HG03039 (cell line): ENCODE measurements at regions not wholly inside any gene's neighbourhood (a gene's known extent, or its start where the extent isn't known, plus 50 kb on each side); places are given as distances from the start of the nearest gene placed in this dataset.
"Not testable (repeated sequence)": the region's sequence is repeated elsewhere in the genome, so short reads cannot be mapped to it uniquely, and the experiment has no call there.

ENCODE experiments used
- ATAC-seq: cut with Tn5 transposase; IDR thresholded peaks from one replicate; pipeline ENCODE4 v1.9.1; 2021; ENCODE audit warnings: mild to moderate bottlenecking, moderate library complexity; ENCODE audit not compliant: unreplicated experiment

DNA sequence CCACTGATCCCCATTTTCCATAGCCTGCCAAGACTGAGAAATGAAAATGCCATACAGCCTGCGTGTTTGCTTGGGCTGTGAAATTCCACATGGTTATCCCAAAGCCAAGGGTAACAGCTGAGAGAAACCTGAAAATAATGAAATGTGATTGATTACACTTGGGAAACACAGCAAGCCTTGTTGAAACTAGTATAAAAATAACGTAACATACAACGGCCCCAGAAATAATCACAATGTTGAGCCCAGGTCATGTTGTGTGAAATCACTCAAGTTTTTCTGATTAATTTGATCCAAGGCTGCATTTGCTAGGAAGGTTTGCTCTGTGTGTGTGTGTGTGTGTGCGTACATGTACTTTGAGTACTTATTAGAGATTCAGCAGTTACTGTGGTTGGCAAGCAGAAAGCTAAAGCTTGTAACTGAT lies 269.0 kb downstream of the OXSM start:
- no peak for ATAC-seq

DNA sequence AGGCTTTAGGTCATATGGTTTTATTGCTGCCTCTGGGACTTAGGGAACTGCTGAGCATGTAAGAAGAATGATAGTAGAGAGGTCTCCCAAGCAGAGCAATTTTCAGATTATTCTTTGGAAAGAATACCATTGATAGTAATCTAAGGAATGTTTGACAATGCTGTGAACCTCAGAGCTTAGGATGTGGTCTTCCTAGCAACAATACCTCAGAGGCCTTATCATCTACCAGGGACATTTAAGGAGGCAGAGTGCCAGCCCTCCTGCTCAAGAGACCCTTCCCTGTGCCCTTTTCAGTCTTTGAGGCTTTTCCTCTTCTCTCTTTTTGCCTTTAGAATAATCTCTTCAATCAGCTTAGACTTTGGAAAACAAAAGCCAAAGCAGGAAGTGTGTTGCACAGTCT lies 272.1 kb downstream of the OXSM start:
- no peak for ATAC-seq

DNA sequence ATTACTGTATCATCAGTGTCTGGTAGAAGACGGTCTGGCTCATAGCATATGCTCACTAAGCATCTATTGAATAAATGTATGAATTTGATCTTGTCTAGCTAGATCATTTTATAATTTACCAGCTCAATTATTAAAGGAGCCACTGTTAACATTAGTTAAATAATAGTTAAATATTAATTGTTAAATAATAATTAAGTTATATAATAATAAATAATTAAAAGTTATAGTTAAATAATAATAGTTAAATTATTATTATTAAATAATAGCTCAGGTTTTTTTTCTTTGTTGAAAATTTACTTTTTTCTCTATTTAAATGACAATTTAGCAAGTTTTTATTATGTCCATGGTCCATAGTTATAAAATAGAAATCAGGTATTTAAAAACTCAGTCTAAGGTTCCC lies 274.4 kb downstream of the OXSM start:
- ATAC-seq = no peak

DNA sequence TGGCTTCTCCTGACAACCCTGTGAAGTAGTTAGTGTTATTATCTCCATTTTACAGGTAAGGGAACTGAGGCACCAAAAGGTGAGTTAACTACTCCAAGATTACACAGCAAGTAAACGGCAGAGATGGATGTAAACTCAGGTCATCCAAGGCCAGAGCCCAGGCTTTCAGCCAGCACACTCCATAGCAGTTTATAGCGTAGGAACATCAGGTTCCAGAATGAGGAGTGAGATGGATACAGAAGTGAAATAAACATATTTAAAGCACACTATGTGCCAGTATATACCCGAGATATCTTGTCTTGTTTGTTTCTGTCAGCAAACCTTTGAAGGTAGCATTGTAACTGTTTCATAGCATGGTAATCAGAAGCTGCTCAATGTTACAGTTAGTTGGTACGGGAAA lies 279.0 kb downstream of the OXSM start:
- no peak for ATAC-seq

DNA sequence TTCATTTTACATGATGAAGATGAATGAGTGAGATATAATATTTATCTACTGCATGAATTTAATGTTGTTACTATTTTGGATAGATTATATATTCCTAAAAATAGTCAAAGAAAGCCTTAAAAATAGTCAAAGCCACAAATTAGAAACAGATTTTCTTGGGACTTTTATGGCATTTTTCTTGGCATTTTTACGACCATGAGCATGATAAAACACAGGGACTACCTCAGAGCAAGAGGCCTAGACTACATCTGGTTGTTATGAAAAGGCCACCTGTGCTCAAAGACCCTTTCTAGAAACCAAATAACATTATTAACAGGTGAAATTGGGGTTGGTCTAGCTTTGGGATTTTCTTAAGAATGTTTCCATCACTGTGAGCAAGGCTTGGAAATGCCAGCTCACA lies 281.0 kb downstream of the OXSM start:
- ATAC-seq = no peak

DNA sequence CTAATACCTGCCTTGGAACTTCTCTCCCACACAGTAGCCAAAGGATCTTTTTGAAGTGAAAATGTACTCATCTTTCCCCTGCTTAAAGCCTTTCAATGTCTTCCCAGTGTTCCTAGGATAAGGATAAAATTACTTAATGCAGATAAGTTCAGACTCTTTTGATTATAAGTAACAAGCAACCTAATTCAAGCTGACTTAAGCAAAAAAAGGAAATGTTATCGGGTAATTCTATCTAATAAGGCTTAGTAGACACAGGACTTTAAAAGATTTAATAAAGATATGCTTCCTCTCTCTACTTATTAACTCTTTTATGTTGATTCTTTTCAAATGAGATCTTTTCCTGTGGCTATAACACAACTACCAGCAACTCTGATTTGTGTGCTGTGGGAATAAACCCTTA lies 284.2 kb downstream of the OXSM start:
- ATAC-seq = no peak

DNA sequence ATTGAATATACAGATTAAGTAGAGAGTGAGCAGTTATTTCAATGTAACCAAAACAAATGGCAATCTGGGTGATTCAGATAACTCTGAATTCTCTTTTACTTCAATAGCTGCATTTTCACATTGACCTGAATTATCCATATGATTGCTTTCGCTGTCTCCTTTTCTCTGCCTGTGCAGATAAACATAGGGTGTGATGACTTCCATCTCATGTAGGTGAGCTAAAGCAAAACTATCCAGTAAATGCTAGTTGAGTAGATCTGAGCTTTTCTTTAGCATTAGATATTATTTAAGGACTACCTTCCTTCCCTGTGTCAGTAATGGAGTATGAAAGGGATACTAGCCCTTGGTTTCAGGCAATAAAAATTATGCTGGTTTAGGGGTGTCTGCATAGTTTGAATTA lies 288.6 kb downstream of the OXSM start:
- no peak for ATAC-seq

DNA sequence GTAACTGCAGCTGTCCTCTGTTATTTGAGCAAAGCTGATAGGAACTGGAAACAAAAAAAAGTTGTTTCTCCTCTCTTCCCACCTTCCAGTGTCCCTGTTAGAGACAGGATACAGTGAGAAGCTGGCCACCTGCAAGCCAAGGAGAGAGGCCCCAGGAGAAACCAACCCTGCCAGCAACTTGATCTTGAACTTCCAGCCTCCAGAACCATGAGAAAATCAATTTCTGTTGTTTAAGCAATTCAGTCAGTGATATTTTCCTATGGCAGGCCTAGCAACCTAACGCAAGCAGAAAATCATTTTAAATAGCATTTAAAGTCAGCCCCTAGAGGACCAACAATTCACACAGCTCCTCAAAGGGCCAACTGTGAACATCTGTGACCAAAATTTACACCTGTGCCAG lies 291.3 kb downstream of the OXSM start:
- ATAC-seq = no peak

DNA sequence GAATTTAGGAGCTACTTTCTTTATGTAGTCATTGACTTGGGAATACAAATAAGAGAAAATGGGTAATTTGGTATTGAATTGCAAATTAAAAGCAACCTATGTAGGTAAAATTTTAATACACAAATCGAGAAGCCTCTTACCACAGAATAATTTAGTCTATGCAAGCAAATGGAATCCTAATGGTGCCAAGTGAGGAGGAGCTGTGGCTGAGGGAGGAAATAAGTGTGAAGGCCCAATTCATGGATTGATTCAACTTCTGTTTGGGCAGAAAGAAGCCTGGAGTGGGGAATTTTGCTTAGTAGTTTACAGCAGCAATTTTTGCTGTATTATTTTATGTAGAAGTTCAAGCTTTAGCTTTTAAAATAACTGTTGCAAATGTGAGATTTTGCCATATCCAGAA lies 291.9 kb downstream of the OXSM start:
- ATAC-seq = no peak

DNA sequence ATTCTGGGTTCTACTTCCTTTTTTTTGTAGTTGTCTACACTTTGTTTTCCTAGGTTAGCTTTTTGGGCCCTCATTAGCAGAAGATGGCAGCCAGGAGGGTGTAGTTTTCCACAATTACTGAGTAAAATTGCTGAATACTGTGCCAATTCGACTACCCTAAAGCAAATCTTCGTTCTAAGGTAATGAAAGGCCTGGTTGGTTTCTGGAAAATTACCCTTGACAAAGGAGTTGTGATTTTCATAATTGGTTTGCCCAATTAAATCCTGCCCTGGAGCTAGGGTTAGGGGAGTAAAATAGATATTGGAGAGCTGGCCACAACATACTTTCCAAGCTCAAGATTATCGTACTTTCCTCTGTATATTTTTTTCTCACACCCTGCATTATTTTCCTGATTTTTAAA lies 293.0 kb downstream of the OXSM start:
- ATAC-seq = no peak

DNA sequence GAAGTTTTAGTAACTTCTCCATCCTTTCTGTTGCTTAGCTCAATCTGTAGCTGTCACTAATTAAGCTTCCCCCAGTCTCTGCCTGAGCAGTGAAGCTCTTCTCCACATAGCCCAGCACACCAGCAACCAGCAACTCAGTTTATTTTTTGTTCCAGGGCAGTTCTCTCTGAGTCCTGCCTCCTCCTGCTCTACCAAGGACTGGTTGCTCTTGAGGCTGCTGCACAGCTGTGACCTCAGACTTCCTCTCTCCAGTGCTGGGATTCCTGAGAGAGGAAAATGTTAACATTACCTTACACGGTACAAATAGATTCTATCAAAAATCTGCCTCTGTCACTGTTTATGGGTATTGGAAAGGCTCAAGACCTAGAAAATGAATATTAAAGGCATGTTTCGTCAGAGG lies 294.7 kb downstream of the OXSM start:
- no peak for ATAC-seq

DNA sequence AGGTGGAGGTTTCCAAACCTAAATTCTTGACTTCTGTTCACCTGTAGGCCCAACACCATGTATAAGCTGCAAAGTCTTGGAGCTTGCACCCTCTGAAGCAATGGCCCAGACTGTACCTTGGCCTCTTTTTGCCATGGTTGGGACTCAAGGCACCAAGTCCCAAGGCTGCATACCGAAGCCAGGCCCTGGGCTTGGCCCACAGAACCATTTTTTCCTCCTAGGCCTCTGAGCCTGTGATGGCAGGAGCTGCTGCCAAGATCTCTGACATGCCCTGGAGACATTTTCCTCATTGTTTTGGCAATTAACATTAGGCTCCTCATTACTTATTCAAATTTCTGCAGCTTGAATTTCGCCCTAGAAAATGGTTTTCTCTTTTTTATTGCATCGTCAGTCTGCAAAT lies 297.9 kb downstream of the OXSM start:
- no peak for ATAC-seq

DNA sequence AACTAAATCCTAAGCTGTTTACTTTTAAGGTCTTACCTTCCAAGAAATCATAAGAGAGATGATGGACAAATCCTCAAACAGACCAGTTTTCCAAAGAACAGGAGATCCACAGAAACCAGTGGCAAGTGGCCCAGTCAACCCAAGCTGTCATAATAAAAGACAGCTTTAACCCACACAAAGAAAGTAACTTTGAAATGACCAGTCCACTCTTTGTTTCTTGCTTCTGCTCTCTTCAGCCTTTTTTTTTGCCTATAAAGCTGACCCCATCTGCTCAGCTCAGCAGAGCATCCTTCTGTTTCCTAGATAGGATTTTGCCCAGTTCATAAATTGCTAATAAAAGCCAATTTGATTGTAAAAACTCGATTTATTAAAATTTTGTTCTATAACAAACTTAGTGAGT lies 299.4 kb downstream of the OXSM start:
- no peak for ATAC-seq

DNA sequence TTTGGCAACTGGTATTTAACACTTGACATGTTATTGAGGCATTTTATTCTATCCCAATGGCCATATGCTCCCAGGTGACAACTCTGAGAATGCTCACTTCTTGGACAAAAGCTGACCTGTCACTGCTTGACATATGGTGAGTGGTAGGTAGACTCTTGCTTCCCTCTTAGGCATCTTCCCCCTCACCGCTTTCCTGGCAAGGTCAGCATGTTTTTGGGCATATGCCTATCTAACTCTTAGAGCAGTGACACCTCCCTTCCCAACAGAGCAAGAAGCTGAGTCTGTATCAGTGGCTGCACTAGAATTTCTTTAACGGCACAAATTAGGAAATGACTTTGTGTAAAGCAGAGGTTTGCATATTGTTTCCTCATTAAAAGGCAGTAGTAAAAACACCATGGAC lies 300.7 kb downstream of the OXSM start:
- no peak for ATAC-seq

DNA sequence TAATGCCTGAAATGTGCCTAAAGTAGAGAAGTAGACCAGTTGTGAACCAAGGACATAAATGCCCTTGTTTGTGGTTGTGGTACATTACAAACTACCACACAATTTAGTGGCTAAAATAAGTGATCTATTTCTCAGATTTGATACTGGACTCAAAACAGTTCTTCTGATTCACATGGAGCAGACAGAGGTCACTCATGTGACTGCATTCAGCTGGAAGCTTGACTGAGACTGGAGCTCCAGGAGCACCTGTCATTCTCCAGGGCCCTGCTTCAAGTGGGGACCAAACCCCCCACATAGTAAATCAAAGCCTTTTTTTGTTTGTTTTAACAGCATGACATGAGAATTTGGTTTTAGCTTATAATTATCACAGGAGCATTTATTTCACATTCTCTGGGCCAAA lies 301.2 kb downstream of the OXSM start:
- no peak for ATAC-seq

DNA sequence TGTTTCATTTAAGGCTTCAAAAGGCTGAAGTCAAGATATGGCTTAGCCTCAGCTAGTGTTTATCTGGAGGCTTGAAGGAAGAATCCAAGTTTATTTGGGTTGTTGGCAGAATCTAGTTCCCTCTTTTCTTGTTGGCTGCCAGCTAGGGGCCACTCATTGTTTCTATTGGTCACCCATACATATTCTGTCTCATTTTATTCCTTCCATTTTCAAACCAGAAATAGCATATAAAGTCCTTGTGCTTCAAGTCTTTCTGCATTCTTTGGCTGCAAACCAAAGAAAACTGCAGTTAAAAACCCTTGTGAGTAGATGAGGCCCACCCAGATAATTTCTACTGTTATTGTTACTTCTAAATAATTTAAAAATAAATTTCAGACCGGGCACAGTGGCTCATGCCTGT lies 301.7 kb downstream of the OXSM start:
- ATAC-seq = no peak

DNA sequence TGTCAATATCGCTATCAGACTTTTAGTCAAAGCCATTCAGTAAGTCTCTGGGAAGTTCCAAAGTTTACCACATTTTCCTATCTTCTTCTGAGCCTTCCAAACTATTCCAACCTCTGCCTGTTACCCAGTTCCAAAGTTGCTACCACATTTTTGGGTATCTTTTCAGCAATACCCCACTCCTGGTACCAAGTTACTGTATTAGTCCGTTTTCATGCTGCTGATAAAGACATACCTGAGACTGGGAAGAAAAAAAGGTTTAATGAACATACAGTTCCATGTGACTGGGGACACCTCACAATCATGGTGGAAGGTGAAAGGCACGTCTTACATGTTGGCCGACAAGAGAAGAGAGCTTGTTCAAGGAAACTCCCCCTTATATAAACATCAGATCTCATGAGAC lies 307.2 kb downstream of the OXSM start:
- not testable (repeated sequence) for ATAC-seq

DNA sequence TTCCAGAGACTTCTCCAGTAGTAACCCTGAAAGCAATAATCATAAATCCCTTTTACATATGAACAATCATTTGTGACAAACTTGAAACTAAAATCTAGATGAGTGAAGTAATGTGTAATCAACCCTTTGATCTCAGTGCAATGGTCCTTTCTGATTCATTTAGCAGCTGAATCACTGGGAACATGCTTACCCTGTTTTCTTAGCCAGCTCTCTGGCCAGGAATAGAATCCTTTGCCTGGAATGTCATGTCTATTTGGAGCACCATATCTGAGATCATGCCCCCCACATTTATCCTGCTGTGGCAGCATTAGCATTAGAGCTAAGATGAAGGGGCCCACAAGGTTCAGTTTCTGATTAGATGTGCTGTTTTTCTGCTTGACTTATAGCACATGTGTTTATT lies 309.8 kb downstream of the OXSM start:
- ATAC-seq = no peak

DNA sequence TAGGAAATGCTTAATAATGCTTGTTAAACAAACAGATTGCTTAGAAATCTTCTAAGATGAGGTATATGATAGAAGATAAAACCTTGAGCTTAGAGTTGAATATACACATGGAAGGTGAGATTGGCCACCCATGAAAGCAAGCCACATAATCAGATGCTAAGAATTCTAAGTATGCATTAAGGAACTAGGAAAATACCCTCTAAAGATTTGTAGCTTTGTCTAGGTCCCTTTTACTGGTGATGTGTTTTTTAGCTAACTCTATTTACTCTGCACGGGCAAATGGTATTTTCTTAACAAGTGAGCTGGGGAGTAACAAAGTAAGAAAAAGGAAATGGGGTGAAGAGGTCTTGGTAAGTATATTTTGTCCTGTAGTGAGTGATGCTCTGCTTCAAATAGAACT lies 310.3 kb downstream of the OXSM start:
- ATAC-seq = no peak

DNA sequence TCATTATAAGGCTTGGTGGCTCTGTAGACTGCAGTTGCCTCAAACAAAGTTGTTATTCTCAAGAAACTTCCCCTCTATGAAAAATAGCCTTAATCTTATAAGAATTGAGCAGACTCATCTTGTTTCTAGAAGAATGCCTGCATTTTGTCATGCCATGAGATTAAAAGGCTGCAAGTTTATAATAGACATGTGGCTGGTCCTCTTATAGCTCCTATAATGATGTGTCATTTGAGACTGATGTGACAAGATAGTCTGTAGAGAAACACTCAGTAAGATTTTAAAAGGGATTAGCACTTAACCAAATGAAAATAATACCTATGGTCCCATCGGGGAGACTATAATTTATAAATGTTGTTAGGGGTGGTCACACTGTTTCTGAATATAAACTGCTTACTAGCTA lies 312.5 kb downstream of the OXSM start:
- ATAC-seq = no peak

DNA sequence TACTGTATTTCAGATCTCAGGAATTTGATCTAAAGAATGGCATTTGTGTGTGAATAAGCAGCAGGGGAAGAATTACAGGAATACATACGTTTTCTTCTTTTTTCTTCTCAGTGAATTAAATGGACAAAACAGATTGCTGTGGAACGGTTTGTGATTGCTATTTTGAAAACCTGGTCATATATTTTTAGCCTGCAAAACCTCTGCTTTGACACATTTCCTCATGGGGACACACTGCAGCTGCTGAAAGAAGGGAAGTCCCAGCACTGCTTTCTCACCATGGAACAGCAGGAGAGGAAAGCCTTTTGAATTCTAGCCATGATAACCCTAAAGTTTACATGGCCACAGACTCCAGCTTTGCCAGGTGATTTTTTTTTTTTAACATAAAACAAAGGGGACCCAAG lies 315.0 kb downstream of the OXSM start:
- no peak for ATAC-seq

DNA sequence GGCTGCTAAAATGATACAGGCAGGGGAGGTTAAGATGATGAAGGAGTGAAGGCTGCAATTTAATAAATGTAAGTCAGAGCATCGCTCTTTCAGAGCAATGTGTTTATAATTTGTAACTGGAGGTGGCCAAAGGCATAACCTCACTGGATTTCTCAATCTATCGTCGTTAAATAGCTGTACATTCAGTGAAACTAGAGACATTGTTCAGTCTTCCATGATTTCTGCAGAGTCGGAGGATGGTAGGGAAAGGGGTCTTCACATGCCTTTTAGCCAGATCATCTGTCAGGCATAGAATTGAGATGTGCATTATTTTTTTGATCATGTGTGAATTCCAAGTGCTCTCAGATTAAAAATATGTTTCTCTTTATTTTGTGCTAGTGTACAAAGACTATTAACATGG lies 315.4 kb downstream of the OXSM start:
- no peak for ATAC-seq

DNA sequence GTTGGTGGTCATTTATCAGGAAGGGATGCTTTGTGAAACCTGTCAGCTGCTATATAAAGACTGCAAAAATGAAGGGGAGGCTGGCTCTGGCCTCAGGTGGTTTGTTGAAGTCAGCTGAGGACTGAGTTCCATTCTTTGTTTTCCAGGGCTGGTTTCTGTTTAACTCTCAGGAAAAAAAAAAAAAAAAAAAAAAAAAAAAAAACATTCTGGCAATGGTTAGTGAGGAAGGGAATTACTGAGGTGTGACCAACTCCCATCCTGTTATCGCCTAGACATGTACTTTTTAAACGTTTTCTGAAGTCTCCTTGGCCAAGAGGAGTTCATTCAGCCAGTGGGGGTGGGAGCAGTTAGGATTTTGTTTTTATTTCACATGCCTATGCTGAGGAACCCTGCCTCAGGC lies 316.3 kb downstream of the OXSM start:
- ATAC-seq = no peak

DNA sequence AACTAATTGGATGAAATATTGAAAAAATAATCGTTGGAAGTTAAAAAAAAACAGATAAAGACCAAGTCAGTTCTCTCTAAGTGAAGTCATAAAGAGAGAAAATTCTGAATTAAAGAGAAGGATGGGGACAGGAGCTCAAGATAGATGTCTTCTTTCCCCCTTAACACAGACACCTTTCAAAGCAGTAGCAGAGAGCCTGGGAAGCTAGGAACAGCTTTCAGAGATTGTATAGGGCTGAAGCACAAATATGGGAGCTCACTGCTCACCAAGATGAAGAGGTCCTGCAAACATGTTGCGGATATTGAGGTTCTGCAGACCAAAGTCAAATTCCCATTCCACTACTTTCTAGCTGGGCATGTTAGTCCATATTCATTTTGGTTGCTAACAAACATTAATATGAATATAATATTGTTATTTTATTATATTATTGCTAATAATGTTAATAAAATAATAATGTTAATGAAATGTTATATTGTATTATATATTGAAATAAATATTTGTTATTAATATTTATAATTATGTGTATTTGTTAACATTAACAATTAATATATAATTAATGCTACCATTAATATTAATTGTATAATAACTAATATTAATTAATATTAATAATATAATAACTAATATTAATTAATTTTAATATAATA lies 319.1 kb downstream of the OXSM start:
- ATAC-seq = no peak
